ENCODE measurements at regions not wholly inside any gene's neighbourhood (a gene's known extent, or its start where the extent isn't known, plus 50 kb on each side); places are given as distances from the start of the nearest gene placed in this dataset.
"Not testable (repeated sequence)": the region's sequence is repeated elsewhere in the genome, so short reads cannot be mapped to it uniquely, and the experiment has no call there.

DNA sequence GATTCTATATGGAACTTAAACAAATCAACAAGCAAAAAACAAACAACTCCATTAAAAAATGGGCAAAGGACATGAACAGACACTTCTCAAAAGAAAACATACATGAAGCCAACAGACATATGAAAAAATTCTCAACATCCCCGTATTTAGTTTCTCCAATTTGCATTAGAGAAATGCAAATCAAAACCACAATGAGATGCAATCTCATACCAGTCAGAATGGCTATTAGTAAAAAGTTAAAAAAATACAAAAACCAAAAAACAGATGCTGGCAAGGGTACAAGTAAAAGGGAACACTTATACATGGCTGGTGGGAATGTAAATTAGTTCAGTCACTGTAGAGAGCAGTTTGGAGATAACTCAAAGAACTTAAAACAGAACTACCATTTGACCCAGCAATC lies 342.1 kb upstream of the NUDT12 start:
- DNase-seq, result no peak

DNA sequence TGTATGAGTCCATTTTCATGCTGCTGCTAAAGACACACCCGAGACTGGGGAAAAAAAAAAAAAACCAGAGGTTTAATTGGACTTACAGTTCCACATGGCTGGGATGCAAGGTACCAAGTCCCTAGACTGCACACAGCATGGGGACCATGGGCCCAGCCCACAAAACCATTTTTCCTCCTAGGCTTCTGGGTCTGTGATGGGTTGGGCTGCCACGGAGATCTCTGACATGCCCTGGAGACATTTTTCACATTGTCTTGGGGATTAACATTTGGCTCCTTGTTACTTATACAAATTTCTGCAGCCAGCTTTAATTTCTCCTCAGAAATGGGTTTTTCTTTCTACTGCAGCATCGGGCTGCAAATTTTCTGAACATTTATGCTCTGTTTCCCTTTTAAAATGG lies 340.3 kb upstream of the NUDT12 start:
- DNase-seq, result no peak

DNA sequence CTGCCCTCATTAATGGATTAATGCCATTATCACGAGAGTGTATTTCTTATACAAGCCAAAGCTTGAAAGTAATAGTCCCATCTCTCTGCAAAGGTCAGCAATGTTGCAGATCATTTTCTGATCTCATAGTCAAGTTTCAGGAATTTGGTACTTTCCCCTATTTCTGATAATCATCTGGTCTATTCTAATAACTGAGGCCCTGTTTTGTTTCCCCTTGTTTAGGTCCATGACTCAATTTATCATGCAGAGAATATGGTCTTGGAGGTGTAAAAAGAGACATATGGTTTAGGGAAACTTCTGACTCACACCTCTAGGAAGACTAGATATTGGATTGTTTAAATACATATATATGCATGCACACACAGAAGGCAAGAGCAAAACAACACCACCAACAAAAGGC lies 339.3 kb upstream of the NUDT12 start:
- DNase-seq, result no peak

DNA sequence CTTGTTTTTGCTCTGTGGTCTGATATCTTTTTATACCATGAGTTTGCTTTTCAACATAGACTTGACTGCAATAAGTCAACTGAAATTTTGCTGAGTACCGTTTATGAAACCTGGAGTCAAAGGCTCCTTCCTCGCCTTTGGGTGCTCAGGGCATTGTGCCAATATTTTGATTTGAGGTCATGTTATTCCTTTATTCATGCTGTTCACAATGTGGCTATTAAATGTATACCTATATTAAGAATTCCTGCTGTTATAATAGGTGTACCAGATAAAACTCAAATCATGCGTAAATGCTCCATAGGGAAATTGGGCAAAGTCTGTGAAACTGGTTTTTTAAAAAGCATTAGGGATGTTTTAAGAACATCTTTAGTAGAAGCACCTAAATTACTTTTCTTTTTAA lies 334.0 kb upstream of the NUDT12 start:
- DNase-seq, result no peak

DNA sequence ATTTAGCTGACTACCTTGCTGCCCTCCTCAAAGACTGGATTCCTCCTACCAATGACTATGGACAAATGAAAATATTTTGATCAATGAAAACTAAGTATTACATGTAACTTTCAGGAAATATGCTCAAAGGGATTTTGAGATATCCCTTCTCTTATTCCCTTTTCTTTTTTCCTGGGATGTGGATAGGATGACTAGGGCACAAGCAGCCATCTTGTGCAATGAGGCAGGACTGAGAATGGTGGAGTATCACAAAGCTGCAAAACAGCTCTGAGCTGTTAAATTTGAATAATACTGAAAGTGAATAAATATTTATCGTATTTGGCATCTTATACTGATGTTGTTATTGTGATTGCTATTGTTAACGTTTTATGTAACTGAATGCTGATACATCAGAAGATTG lies 333.1 kb upstream of the NUDT12 start:
- no peak for DNase-seq

DNA sequence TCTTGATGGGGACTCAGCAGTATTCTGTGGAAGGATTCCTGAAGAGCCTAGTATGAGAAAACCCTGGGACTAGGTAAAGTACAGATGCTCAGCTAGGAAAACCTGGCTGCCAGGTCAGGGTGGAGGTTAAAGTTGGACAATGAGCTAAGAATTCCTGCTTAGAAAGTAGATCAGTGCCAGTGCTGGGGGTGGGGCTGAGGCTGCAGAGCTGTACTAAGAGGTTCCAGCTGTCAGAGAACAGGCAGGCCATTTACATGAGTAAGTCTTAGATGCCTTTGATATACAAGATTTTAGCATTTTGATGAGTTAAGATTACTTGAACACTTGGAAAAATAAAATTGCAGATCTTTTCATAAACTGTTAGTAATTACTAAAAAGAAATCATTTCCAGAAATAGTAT lies 332.3 kb upstream of the NUDT12 start:
- DNase-seq, result no peak

DNA sequence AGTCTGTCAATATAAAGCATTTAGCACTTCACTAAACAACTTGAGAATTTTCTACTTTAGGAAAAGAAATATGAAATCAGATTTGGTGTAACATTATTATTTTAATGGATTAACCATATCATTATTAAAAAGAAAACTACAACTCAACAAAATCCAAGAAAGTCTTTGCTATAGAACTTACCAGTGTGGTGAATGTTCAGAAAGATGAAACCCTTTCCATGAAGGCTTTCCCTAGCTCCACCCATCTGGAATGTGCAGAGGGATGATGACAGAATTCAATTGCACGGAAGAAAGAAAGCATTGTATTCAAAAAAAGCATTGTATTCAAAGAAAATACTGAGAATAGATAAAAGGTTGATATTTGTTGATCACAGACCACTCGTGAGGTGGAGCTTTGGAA lies 328.6 kb upstream of the NUDT12 start:
- DNase-seq, result no peak

DNA sequence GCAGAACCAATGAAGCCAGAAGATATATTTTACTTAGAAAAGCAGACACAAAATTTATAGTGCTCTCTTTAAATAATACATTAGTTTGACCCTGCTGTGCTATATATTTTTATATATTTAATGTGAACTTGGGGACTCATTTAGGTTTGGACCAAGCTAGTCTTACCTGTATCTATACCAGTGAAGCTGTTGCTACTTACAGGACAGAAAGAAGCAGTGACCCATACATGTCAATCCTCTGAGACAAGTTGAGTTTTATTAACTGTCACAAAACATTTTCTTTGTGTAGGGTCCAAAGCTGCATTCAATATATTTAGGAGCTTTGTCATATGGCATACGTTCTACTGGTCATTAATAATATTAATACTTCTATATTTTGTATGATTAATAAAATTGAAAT lies 327.7 kb upstream of the NUDT12 start:
- DNase-seq, result no peak

DNA sequence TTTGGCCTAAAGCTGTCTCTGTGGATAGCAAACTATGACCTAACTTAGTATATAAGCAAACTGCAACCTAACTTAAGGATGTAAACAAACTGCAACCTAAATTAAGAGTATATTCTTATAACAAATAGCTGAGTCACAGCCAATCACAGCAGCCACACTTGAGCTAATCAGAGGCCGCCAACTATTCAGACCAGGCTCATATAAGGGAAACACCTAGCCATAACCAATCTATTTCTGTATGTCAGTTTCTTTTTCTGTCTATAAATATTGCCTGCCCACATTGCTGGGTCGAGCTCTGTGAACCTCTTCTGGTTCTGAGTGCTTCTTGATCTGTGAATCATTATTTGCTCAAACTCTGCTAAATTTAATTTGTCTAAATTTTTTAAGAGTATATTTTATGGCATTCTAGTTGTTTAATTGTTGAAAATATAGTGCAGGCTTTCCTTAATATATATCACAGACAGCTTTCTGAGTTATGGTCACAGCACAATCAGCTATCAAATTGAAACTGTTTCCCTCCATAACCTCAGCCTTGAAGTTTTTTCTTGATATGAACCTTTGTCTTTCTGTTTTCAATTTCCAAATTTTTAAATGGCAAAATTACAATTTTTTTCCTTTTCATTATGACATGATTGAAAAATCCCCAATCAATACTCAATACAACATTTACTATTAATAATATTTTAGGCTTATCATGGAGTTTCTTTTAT lies 327.1 kb upstream of the NUDT12 start:
- no peak for DNase-seq

DNA sequence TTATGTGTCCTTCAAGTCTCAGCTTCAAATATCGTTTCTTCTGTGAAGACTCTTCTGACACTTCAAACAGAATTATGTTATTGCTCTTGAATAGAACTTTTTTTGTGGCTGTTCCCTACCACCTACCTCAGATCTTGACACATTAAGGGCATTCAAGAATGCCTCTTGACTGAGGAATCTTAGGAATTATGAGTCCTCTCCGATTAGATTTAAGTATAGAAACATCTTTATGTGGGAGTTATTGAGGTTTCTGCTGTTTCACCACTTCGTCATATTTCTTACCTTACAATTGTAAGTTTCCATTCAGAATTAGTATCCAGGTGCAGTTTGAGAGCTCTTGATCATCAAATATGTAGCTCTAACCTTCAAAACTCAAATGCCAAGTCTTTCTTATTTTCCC lies 324.2 kb upstream of the NUDT12 start:
- DNase-seq, result no peak

DNA sequence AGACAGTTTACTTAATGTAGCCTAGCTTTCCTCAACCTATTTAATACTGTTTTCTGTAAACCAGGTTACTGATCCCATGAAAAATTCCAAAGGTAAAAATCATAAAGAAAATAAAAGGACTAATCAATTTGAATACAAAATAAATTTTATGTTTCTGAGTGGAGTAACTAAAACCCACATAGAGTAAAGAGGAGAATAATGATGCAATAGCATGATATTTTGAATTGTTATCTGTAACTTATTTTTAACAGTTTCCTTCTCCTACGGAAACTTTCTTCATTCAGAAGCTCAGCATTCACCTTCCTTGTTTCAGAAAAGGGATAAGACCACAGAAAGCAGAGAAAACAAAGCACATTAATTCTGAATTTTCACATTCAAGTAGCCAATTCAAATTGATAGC lies 320.6 kb upstream of the NUDT12 start:
- no peak for DNase-seq

DNA sequence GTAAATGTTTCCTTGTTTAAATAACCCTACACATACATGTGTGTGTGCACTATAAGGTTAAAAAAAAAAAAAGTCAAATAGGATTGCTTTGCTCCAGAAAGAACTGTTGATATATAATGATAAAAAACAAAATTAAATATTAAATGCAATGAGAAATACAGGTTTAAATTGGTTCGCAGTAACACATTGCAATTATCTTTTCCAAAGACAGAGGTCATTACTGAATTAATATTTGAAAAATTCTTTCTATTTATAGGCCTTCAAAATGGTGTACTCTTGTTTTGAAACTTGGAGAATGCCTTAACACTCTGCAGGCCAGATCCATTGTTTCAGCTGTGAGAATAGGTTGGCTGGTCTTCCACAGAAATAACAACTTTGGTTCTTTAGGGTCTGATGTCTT lies 319.0 kb upstream of the NUDT12 start:
- no peak for DNase-seq

DNA sequence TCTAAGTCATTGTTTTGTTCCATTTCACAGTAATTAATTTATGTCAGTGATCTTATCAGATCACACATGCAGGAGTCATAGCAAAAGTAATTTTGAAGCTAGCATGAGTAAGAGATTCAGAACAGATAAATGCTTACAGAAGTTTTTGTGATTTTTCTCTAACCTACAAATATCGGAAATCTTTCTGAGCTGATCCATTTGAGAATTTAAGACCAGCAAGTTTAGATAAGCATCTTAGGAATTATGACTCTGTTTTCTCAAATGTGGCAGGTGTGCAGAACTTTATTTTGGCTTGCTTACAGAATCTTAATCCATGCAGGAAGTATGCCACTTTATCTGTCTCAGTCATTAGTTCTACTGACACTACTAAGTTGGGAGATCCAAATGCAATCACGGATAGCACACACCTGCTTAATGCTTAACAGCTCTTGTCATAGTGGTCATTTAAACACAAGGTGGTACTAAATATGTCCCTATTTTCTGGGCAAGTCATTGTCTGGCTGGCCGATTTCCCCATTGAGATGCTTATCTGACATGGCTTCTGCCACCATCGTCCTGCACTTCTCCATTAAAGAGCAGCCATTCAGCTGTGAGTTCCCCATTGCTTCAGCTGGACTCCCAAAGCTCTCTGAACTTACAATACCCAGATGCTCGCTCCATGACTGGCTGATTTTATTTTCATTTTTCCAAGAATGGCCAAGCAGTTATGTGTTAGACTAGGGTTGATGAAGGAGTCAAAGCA lies 305.4 kb upstream of the NUDT12 start:
- no peak for DNase-seq

DNA sequence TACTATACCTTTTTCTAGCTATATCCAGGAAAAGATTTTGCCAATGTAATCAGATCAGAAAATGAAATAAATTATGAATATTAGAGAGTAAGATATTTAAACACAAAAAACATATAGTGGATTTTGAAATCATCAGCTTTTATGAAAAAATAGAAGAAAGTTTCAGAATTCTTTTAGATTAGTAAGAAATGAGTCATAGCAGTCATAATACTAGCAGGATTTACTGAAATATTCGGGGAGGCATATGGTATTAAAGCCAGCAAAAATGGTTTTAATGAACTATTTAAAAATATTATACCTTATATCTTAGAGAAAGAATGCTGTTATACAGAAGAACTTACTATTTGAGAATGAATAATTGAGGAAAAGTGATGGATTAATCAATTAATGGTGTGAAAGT lies 303.6 kb upstream of the NUDT12 start:
- DNase-seq, result no peak

DNA sequence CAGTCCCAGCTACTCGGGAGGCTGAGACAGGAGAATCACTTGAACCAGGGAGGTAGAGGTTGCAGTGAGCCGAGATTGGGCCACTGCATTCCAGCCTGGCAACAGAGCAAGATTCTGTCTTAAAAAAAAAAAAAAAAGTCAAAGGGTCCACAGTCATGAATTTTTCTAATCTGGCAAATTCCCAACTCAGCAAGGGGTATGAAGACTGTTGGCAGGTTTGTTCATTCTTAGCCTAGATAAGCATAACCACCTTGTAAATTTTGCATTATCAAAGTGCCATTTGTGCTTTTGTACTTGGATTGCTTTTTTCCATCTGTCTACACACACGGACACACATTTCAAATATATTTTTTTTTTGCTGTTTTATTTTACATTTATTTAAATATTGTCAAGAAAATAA lies 299.8 kb upstream of the NUDT12 start:
- no peak for DNase-seq

DNA sequence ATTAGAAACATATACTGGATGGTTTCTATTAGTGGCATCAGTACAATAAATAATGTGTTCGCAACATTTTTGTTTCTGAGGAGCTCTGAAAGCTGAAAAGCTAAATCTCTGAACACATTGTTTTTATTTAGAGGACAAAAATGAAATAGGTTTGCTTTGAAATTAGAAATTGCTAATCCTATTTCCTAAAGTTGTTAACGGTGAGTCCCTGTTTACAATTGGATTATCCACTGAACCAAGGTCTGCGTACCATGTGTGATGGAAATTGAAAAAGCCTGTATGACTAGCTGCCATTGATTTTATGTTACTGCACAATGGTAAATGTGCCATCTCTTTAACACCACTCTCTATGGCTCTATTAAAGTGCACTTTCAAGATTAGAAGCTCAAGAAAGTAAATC lies 297.7 kb upstream of the NUDT12 start:
- no peak for DNase-seq

DNA sequence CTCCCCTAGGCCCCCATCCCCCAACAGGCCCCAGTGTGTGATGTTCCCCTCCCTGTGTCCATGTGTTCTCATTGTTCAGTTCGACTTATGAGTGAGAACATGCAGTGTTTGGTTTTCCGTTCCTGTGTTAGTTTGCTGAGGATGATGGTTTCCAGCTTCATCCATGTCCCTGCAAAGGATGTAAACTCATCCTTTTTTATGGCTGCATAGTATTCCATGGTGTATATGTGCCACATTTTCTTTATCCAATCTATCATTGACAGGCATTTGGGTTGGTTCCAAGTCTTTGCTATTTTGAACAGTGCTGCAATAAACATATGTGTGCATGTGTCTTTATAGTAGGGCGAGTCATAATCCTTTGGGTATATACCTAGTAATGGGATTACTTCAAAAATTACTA lies 295.8 kb upstream of the NUDT12 start:
- DNase-seq, result not testable (repeated sequence)

DNA sequence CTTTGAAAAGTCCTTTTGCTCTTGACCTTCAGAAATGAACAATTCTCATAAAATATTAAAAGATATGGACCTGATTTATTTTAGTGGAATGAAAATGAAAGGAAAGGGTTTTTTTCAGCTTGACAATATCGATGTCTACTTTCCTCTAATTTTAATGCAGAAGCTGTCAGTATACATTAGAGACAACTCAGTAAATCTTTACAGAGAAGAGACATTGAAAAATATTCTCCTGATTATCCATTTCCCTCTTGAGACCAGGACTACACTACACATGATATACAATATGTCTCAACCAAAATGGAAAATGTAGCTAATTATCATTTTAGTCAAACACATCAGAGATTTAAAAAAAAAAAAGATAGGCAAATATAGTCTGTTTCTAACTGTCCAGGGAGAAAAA lies 288.5 kb upstream of the NUDT12 start:
- no peak for DNase-seq

DNA sequence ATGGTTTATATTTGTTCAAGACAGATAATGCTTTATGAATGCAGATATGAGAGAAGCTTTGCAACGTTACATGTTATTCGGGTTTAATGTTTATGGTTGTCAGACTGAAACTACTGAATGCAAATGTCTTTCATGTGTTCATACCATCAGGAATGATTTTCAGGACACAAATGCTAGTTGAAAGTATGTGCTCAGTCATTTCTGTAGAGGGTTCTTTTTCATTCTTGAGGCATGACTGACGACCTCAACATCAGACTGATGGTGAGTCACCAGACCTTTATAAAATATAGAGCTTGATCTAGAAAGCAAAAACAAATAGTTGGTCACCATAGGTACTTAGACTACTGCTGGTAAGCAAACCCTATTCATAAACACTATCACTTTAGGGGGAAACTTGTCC lies 287.3 kb upstream of the NUDT12 start:
- no peak for DNase-seq

DNA sequence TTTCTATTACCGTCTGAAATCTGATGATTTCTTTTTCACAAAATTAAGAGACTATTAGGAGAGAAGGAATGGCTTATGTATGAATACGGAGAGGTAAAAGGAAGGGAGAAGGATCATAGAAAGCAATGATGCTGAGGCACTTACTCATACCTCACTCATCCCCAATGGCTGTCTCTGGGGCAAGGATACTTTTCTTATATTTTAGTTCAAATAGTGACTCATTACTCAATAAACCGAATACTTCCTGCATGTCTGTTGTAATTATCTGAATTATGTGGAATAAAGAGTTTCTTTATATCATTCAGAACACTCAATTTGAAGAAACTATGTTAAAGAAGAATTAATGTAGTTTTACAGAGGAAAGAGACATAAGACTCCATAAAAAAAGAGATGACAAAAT lies 284.5 kb upstream of the NUDT12 start:
- DNase-seq, result no peak

DNA sequence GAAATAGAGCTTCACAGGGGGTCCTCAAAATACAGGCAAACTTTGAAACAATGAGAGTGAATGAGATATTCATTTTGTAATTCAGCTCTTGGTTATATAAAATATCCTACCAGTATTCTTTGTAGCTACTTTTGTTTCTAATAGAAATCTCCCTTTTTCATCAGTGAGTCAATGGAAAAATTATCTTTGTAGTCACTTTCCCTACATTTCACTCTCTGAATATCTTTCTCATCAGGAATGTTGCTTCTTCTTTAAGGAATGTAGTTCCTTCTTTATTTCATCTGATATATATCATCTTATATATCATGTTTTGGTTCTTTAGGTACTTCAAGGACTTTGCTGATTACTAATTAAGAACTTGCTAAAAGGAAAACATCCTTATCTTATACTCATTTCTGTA lies 280.3 kb upstream of the NUDT12 start:
- DNase-seq, result no peak

DNA sequence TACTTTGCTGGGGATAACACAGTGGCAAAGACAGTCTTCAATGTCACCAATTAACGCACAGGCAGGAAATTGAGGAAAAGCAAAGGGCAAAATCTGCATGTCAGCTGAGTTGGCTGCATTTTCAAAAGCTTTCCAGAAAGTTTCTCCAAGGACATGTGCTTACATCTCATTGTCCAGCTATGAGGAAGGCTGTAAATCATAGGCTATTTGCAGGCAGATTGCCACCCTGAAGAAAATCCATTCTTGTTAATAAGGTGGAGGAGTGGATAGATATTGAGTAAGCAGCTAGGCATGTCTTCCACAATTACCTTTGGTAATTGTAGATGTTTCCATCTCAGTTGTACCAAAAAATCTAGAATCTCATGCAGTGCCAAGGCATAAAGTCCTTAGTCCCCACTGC lies 278.0 kb upstream of the NUDT12 start:
- no peak for DNase-seq

DNA sequence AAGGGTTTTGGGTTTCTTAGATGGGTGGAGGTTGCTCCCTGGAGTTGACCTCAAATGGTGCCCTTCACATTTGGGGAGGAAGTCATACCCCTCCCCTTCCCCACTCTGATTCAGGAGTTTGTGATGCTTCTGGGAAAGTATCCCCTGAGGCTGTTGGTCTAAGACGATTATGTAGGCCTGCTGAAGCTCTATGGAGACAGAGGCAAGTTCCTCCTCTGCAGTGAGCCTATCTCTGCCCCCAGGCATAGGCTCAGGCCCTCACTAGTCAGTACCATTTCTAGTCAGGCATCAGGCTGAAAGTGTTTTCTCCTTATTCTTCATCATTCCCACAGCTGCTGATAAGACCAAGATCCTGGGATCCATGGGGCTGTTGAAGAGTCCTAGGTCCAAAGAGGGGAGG lies 271.6 kb upstream of the NUDT12 start:
- DNase-seq, result no peak

DNA sequence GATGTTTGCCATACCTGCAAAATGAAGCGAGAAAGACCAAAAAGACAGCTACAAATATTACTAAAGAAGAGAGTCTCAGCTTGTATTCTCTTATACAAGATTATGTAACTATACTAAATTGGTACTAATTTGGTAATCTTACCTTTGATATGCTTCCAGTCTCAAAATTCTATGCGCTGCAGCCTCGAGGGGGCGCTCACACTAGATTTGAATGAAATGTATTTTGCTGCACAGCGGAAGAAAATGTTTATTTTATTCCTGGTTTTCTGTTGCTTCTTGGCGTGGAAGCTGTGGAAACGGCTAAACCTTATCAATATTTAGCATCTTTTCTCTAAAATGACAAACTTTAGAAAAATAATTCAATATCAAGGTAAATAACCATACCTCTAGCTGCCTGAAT lies 267.0 kb upstream of the NUDT12 start:
- DNase-seq, result no peak

DNA sequence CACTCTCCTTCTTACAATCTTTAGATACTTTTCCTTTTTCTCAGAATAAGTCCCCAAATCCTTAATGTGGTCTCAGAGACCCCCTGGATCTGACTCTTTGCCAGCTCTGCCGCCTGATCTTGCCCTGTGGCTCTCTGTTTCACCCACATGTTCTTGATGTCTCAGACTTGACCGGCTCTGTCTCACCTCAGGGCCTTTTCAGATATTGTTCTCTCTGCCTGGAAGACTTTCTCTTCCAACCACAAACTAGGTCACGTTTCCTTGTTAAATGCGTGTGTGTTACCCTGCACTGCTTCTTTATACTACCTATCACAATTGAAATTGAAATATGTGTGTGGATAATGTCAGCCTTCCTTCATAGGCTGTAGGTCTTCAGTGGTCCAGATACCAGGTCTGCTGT lies 265.4 kb upstream of the NUDT12 start:
- no peak for DNase-seq

Data from DMS 273 treated with DMSO at 0.1 percent for 48 hours (cell line).